Sigmoid colon (tissue), 4 donors: ENCODE measurements at regions not wholly inside any gene's neighbourhood (a gene's known extent, or its start where the extent isn't known, plus 50 kb on each side); places are given as distances from the start of the nearest gene placed in this dataset.

ENCODE experiments used
- CTCF ChIP-seq, 4 experiments: fragments of 450-650 bp in 3 of 4; fragments of 200-600 bp in 1 of 4; IDR thresholded peaks; one replicate each; pipeline ENCODE4 v1.5.1; 2016 to 2019; ENCODE audit warnings: antibody characterized with exemption in 4 of 4, mild to moderate bottlenecking in 3 of 4, moderate library complexity in 2 of 4
- EP300 ChIP-seq, 4 donors: sonication (generic); formaldehyde crosslinking; IDR thresholded peaks; one replicate each; pipeline ENCODE4 v1.6.1; 2017; ENCODE audit warnings: antibody characterized with exemption in 4 of 4
- POLR2A ChIP-seq, 2 donors: fragments of 450-650 bp; IDR thresholded peaks; one replicate each; pipeline ENCODE4 v1.6.1; 2016; ENCODE audit warnings: antibody characterized with exemption in 2 of 2, mild to moderate bottlenecking in 2 of 2, moderate library complexity in 2 of 2
- POLR2AphosphoS5 ChIP-seq, 4 donors: sonication (generic); formaldehyde crosslinking; IDR thresholded peaks; one replicate each; pipeline ENCODE4 v1.6.1; 2017; ENCODE audit warnings: antibody characterized with exemption in 4 of 4

- TF ChIP-seq CTCF (IDR thresholded peaks at IDR 0.05) (no peak), POLR2A (IDR thresholded peaks at IDR 0.05) (no peak), EP300 (IDR thresholded peaks at IDR 0.05) (no peak), POLR2AphosphoS5 (IDR thresholded peaks at IDR 0.05) (no peak)
Observed at GRCh38 chr14:25909045-25909747, 688.6 kb downstream of the NOVA1 start.
